Ishikawa (cell line): ENCODE measurements at regions not wholly inside any gene's neighbourhood (a gene's known extent, or its start where the extent isn't known, plus 50 kb on each side); places are given as distances from the start of the nearest gene placed in this dataset.

ENCODE experiments used
- EP300 ChIP-seq: IDR thresholded peaks from 2 replicates; pipeline ENCODE4 v1.6.1; 2012; ENCODE audit warnings: borderline replicate concordance
- TEAD4 ChIP-seq: IDR thresholded peaks from 2 replicates; pipeline ENCODE4 v1.6.1; 2012
- YY1 ChIP-seq: IDR thresholded peaks from 2 replicates; pipeline ENCODE4 v1.6.1; 2012; ENCODE audit warnings: low read depth
- TF ChIP-seq, protein P1 (sequence below): IDR thresholded peaks from 2 replicates; pipeline ENCODE4 v1.6.1; 2012; ENCODE audit warnings: low read depth, mild to moderate bottlenecking

- TF ChIP-seq YY1 (no peak), TEAD4 (no peak), EP300 (no peak)
- TF ChIP-seq, protein P1, sequence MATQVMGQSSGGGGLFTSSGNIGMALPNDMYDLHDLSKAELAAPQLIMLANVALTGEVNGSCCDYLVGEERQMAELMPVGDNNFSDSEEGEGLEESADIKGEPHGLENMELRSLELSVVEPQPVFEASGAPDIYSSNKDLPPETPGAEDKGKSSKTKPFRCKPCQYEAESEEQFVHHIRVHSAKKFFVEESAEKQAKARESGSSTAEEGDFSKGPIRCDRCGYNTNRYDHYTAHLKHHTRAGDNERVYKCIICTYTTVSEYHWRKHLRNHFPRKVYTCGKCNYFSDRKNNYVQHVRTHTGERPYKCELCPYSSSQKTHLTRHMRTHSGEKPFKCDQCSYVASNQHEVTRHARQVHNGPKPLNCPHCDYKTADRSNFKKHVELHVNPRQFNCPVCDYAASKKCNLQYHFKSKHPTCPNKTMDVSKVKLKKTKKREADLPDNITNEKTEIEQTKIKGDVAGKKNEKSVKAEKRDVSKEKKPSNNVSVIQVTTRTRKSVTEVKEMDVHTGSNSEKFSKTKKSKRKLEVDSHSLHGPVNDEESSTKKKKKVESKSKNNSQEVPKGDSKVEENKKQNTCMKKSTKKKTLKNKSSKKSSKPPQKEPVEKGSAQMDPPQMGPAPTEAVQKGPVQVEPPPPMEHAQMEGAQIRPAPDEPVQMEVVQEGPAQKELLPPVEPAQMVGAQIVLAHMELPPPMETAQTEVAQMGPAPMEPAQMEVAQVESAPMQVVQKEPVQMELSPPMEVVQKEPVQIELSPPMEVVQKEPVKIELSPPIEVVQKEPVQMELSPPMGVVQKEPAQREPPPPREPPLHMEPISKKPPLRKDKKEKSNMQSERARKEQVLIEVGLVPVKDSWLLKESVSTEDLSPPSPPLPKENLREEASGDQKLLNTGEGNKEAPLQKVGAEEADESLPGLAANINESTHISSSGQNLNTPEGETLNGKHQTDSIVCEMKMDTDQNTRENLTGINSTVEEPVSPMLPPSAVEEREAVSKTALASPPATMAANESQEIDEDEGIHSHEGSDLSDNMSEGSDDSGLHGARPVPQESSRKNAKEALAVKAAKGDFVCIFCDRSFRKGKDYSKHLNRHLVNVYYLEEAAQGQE, result no peak
These were observed 58.7 kb upstream of the TLE1 start for GRCh38 chr9:81748091-81748490.
